ENCODE measurements at regions not wholly inside any gene's neighbourhood (a gene's known extent, or its start where the extent isn't known, plus 50 kb on each side); places are given as distances from the start of the nearest gene placed in this dataset.

DNA sequence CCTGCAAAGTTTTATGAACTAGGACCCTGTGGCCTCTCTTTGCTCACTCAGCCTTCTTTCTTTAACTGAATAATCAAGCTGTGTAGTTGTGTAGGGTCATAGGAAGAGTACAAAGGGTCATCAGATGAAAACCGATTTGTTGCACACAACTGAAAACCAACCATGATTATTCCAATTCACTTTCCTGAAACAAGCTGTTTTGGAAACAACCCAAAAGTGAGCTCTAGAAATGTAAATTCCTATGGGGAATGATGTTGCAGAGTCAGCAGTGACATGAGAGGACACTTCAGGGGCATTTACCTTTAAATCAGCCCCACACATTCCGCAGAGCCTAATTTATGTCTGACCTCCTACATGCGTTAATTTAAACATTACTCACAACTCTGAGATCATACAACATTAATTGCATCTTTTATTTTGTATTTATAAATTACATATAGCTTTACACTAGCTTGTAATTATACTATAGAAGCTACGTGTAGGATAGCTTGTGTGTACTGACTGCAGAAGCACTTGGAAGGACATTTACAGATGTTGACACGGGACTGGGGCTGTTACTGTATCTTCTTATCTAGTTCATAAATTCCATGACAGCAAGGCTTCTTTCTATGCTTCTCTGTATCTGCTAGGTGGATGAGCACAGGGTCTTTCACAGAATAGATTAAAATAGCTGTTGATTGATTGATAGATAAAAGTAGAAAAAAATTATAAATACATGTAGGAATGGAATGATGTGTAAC lies 139.9 kb upstream of the AKR1E2 start:
- no peaks in the 10 kb centered on the region for H3K4me1 ChIP-seq (ENCODE audit: control insufficient read depth, extremely low read depth, insufficient read depth, low read length)
- intact Hi-C loops (cut with micrococcal nuclease): no loop called here
- CTCF ChIA-PET: interaction anchor here (1.0 to 1.3 kb wide), 2 partner anchors 14 to 29 kb away, joined by 3 to 4 read pairs; no protein-coding TSS in a partner anchor
- no peak for DNase-seq (ENCODE audit: low read depth, low spot score)
- no peak overlapping the region for H3K4me2 ChIP-seq (ENCODE audit: insufficient read depth, low read length)
- H3K9me3 ChIP-seq (replicated peaks; ENCODE audit: control insufficient read depth, insufficient read depth, low read length): no peaks in the 10 kb centered on the region
- TSS peak; percentile 66 for BruUV-seq (replicated peaks)
- no peak for TF ChIP-seq EZH2 (IDR thresholded peaks at IDR 0.05; ENCODE audit: borderline replicate concordance, low read depth, low read length, severe bottlenecking)
- no peak for TF ChIP-seq POLR2AphosphoS5 (IDR thresholded peaks at IDR 0.05; ENCODE audit: insufficient read depth, low read depth, low read length)
- no peak for TF ChIP-seq JUN (IDR thresholded peaks at IDR 0.05; ENCODE audit: borderline replicate concordance, insufficient read depth, insufficient read length, low read depth)
- no peak for TF ChIP-seq GATA2 (IDR thresholded peaks at IDR 0.05; ENCODE audit: insufficient read depth, insufficient read length, low read depth, low read length)
- TF ChIP-seq, protein P1, sequence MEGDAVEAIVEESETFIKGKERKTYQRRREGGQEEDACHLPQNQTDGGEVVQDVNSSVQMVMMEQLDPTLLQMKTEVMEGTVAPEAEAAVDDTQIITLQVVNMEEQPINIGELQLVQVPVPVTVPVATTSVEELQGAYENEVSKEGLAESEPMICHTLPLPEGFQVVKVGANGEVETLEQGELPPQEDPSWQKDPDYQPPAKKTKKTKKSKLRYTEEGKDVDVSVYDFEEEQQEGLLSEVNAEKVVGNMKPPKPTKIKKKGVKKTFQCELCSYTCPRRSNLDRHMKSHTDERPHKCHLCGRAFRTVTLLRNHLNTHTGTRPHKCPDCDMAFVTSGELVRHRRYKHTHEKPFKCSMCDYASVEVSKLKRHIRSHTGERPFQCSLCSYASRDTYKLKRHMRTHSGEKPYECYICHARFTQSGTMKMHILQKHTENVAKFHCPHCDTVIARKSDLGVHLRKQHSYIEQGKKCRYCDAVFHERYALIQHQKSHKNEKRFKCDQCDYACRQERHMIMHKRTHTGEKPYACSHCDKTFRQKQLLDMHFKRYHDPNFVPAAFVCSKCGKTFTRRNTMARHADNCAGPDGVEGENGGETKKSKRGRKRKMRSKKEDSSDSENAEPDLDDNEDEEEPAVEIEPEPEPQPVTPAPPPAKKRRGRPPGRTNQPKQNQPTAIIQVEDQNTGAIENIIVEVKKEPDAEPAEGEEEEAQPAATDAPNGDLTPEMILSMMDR (IDR thresholded peaks at IDR 0.05; ENCODE audit: extremely low read depth in 1 of 2, insufficient read depth in 1 of 2, low read depth in 1 of 2, low read length in 2 of 2): no peak
- no peak for TF ChIP-seq FOS (IDR thresholded peaks at IDR 0.05; ENCODE audit: borderline replicate concordance, insufficient read depth, low read length)
- no peak for TF ChIP-seq POLR2A (IDR thresholded peaks at IDR 0.05; ENCODE audit: low read depth, low read length)
- no peak for TF ChIP-seq MYC (IDR thresholded peaks at IDR 0.05; ENCODE audit: low read depth, low read length)
- TF ChIP-seq, protein P2, sequence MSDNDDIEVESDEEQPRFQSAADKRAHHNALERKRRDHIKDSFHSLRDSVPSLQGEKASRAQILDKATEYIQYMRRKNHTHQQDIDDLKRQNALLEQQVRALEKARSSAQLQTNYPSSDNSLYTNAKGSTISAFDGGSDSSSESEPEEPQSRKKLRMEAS (IDR thresholded peaks at IDR 0.05; ENCODE audit: insufficient read depth, insufficient read length): no peak
- H3K36me3 ChIP-seq (ENCODE audit: control insufficient read depth in 2 of 2, extremely low read depth in 1 of 2, insufficient read depth in 2 of 2, low read length in 2 of 2): no peaks in the 10 kb centered on the region
- no peak overlapping the region for H3K4me3 ChIP-seq (replicated peaks in 1 of 3; ENCODE audit: insufficient read depth in 1 of 3, low read depth in 1 of 3, low read length in 3 of 3)
- FAIRE-seq: no peak
- no peaks in the 10 kb centered on the region for H3K9me1 ChIP-seq (replicated peaks; ENCODE audit: control insufficient read depth, extremely low read depth, insufficient read depth, low read length)
- H3K27me3 ChIP-seq (ENCODE audit: control insufficient read depth in 2 of 2, insufficient read depth in 2 of 2, low read length in 2 of 2): no peaks in the 10 kb centered on the region
- H3K27ac ChIP-seq (ENCODE audit: insufficient read depth, low read depth, low read length): no peak overlapping the region
- no peaks in the 10 kb centered on the region for H4K20me1 ChIP-seq (replicated peaks; ENCODE audit: control insufficient read depth, extremely low read depth, insufficient read depth, low read length)
- POLR2A ChIA-PET: interaction anchor here (0.6 to 0.7 kb wide), 2 partner anchors 901 to 1513 kb away, joined by 3 read pairs; no protein-coding TSS in a partner anchor
- H3K79me2 ChIP-seq (ENCODE audit: control insufficient read depth, insufficient read depth, low read length): no peaks in the 10 kb centered on the region
- H3K9ac ChIP-seq (replicated peaks; ENCODE audit: extremely low read depth, insufficient read depth, low read length): no peak overlapping the region
- dilution Hi-C loops (cut with MboI; ENCODE audit: extremely low pct_ligation_motif_present, low sequenced_read_pairs): no loop called here
- H2AFZ ChIP-seq (ENCODE audit: low read depth, low read length): no peak overlapping the region
